ENCODE measurements at regions not wholly inside any gene's neighbourhood (a gene's known extent, or its start where the extent isn't known, plus 50 kb on each side); places are given as distances from the start of the nearest gene placed in this dataset.
A peak's percentile ranks its signal among the peaks of the same experiment; 100 is the strongest.

DNA sequence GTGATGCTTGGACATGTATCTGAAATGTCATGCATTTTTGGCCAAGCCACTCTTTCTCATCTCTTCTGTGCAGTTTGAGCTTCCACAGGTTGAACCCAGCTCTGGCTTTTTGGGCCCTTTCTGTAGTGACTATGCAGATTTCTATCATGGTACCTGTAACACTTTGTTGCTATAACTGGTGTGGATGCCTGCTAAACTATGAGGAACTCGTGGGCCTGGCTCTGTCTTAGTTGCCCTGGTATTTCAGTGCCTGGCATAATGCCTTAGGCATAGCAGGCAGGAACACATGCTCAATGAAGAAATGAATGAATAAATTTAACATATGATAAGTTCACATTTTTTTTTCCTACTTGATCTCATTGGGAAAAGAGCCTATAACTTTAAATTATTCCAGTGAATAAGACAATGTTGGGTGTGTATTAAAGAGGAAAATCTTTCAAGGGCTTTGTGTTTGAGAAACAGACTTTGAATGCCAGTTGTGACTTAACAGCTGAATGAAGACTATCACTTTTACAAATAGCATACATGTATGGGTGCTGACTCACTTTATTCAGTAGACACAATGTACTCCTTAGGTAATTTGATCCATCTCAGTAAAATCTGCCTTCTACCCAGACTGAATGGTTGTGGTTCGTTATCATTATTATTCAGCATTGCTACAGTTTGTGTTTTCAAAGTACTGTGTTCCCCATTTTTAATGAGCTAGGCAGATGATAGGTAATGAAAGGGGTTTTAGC is 86.4 kb upstream of the MAP4K3 start:
- ATAC-seq (no peak), DNase-seq (ENCODE audit: low spot score) (peak; percentile 42), FAIRE-seq (no peak)
- peaks cover 69% of the 10 kb centered on the region for H3K4me1 ChIP-seq (ENCODE audit: insufficient read depth, low read length)
- no peak for TF ChIP-seq ZNF678 (CRISPR knock-in tag; IDR thresholded peaks at IDR 0.05)
- TF ChIP-seq SIX4 (CRISPR knock-in tag; IDR thresholded peaks at IDR 0.05) = 0 out of 2 replicates have a peak, but pooled peaks have one; percentile 56
- TF ChIP-seq TOPORS (CRISPR knock-in tag; IDR thresholded peaks at IDR 0.05) = no peak
- no peak for TF ChIP-seq ZNF30 (CRISPR knock-in tag; IDR thresholded peaks at IDR 0.05)
- no peak for TF ChIP-seq SOX13 (IDR thresholded peaks at IDR 0.05)
- TF ChIP-seq SOX13 (CRISPR knock-in tag; conservative IDR thresholded peaks at IDR 0.05 in 1 of 2, IDR thresholded peaks at IDR 0.05 in 1 of 2) = 0 out of 4 replicates have a peak, but pooled peaks of 1 of the 2 experiments have one; percentile 4
- TF ChIP-seq SIX1 (CRISPR knock-in tag; IDR thresholded peaks at IDR 0.05; ENCODE audit: borderline replicate concordance) = peak; percentile 79; the same call in 1 of the 2 replicates
- intact Hi-C loops (cut with micrococcal nuclease; ENCODE audit: unreplicated experiment) (no loop called here), in situ Hi-C loops (cut with HindIII; ENCODE audit: extremely low pct_ligation_motif_present, low pct_unique_long_range_greater_than_20kb) (no loop called here)
- no peak overlapping the region for H2AFZ ChIP-seq (ENCODE audit: low read length)
- WGBS (ENCODE audit: low lambda C conversion rate) = 97% methylated on average over 2 of the region's 2 CpGs
- CTCF ChIA-PET (ENCODE audit: low intra/inter-chr PET ratio, low total read pairs) = interaction anchor here (0.8 kb wide), 1 partner anchor 10 kb away, joined by 3 read pairs; no protein-coding TSS in a partner anchor
- no peak overlapping the region for H3K4me3 ChIP-seq (replicated peaks in 1 of 3; ENCODE audit: insufficient read depth in 1 of 3, low read depth in 2 of 3, low read length in 3 of 3)
- no peak overlapping the region for H3K4me2 ChIP-seq (ENCODE audit: low read depth, low read length)
- H3K9ac ChIP-seq (ENCODE audit: insufficient read depth, low read depth, low read length) = no peak overlapping the region
- H3K27ac ChIP-seq (ENCODE audit: extremely low read length, insufficient read depth, low read length) = no peak overlapping the region
- H3K9me3 ChIP-seq (ENCODE audit: low read length) = peaks cover 22% of the 10 kb centered on the region
- peaks cover under 1% of the 10 kb centered on the region for H3K79me2 ChIP-seq (ENCODE audit: insufficient read depth, low read length)
- POLR2A ChIA-PET = interaction anchor here (2.7 to 3.6 kb wide), 2 partner anchors 7 to 18 kb away, joined by 6 to 24 read pairs; no protein-coding TSS in a partner anchor
- H3K27me3 ChIP-seq (ENCODE audit: control insufficient read depth in 1 of 2, insufficient read depth in 2 of 2, low read length in 2 of 2) = no peaks in the 10 kb centered on the region
- BruUV-seq (replicated peaks) = no TSS peak
- peaks cover 1 to 28% of the 10 kb centered on the region in 2 experiments; a peak in 3 of 5 replicates for H3K36me3 ChIP-seq (replicated peaks in 1 of 2; ENCODE audit: control insufficient read depth in 1 of 2, insufficient read depth in 2 of 2, low read length in 2 of 2)
- H4K20me1 ChIP-seq (ENCODE audit: insufficient read depth, low read length) = no peaks in the 10 kb centered on the region

DNA sequence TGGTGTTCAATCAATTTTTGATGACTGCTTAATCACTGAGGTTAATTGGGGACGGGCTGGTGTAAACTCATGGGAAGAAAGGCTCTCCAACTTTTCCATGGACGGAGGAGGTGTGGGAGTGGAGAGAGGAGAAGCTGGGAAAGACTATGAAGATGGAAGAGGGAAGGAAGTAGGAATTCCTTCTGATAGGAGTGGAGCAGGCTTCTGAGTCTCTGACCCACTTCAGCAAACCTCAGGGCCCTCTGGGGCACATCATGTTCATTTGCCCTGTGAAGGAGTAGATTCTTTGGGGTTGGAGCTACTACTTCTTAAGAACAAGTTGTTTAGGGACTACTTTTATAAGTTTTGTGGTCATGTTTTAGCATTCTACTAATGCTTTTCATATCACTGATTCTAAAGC is 87.0 kb upstream of the MAP4K3 start:
- Histone ChIP-seq H4K20me1 (ENCODE audit: insufficient read depth, low read length) (no peaks in the 10 kb centered on the region), H2AFZ (ENCODE audit: low read length) (no peak overlapping the region), H3K4me2 (ENCODE audit: low read depth, low read length) (no peak overlapping the region), H3K36me3 (replicated peaks in 1 of 2; ENCODE audit: control insufficient read depth in 1 of 2, insufficient read depth in 2 of 2, low read length in 2 of 2) (peaks cover 1 to 23% of the 10 kb centered on the region in 2 experiments; a peak in 3 of 5 replicates), H3K4me3 (replicated peaks in 1 of 3; ENCODE audit: insufficient read depth in 1 of 3, low read depth in 2 of 3, low read length in 3 of 3) (no peak overlapping the region), H3K9ac (ENCODE audit: insufficient read depth, low read depth, low read length) (no peak overlapping the region), H3K27me3 (ENCODE audit: control insufficient read depth in 1 of 2, insufficient read depth in 2 of 2, low read length in 2 of 2) (no peaks in the 10 kb centered on the region), H3K79me2 (ENCODE audit: insufficient read depth, low read length) (no peaks in the 10 kb centered on the region), H3K9me3 (ENCODE audit: low read length) (peaks cover 22% of the 10 kb centered on the region), H3K27ac (ENCODE audit: extremely low read length, insufficient read depth, low read length) (no peak overlapping the region), H3K4me1 (ENCODE audit: insufficient read depth, low read length) (peaks cover 63% of the 10 kb centered on the region)
- WGBS (ENCODE audit: low lambda C conversion rate) = 98% methylated on average over 2 of the region's 2 CpGs
- no peak for FAIRE-seq
- no TSS peak for BruUV-seq (replicated peaks)
- TF ChIP-seq POLR2G (IDR thresholded peaks at IDR 0.05; ENCODE audit: low read depth, low read length) (no peak), SMYD3 (CRISPR knock-in tag; IDR thresholded peaks at IDR 0.05) (no peak), SOX13 (IDR thresholded peaks at IDR 0.05) (no peak), SOX13 (CRISPR knock-in tag; conservative IDR thresholded peaks at IDR 0.05 in 1 of 2, IDR thresholded peaks at IDR 0.05 in 1 of 2) (0 out of 4 replicates have a peak, but pooled peaks of 1 of the 2 experiments have one; percentile 3), ZNF558 (CRISPR knock-in tag; IDR thresholded peaks at IDR 0.05; ENCODE audit: borderline replicate concordance) (no peak)
- TF ChIP-seq, protein P1, sequence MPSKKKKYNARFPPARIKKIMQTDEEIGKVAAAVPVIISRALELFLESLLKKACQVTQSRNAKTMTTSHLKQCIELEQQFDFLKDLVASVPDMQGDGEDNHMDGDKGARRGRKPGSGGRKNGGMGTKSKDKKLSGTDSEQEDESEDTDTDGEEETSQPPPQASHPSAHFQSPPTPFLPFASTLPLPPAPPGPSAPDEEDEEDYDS (CRISPR knock-in tag; IDR thresholded peaks at IDR 0.05) = no peak
- POLR2A ChIA-PET = interaction anchor here (2.7 to 3.6 kb wide), 2 partner anchors 8 to 17 kb away, joined by 6 to 24 read pairs; no protein-coding TSS in a partner anchor
- CTCF ChIA-PET (ENCODE audit: low intra/inter-chr PET ratio, low total read pairs) = interaction anchor here (0.8 kb wide), 1 partner anchor 10 kb away, joined by 3 read pairs; no protein-coding TSS in a partner anchor
- in situ Hi-C loops (cut with HindIII; ENCODE audit: extremely low pct_ligation_motif_present, low pct_unique_long_range_greater_than_20kb) (no loop called here), intact Hi-C loops (cut with micrococcal nuclease; ENCODE audit: unreplicated experiment) (no loop called here)
- no peak for DNase-seq (ENCODE audit: low spot score)
- no peak for ATAC-seq
